Tibial nerve (tissue), 4 donors: ENCODE measurements at regions not wholly inside any gene's neighbourhood (a gene's known extent, or its start where the extent isn't known, plus 50 kb on each side); places are given as distances from the start of the nearest gene placed in this dataset.

Experiments used
- DNase-seq, 2 donors: peaks; one replicate each; pipeline ENCODE4 v3.0.0-alpha.2; 2019; ENCODE audit warnings: low spot score in 2 of 2
- H3K27ac ChIP-seq, 4 donors: fragments of 200-600 bp; sonication (generic) in 3 of 4; one replicate each; pipeline ENCODE4 v1.5.1; 2017 to 2019; ENCODE audit warnings: mild to moderate bottlenecking in 1 of 4
- H3K27me3 ChIP-seq, 2 donors: fragments of 200-600 bp; sonication (generic) in 1 of 2; one replicate each; pipeline versions ENCODE4 v1.5.1 to v1.6.0; 2017 to 2019
- H3K36me3 ChIP-seq, 3 donors: fragments of 200-600 bp; sonication (generic); one replicate each; pipeline ENCODE4 v1.5.1; 2018 to 2019
- H3K4me1 ChIP-seq, 4 donors: fragments of 200-600 bp; sonication (generic) in 3 of 4; one replicate each; pipeline ENCODE4 v1.5.1; 2017 to 2019
- H3K4me3 ChIP-seq, 4 donors: fragments of 200-600 bp; sonication (generic) in 3 of 4; one replicate each; pipeline ENCODE4 v1.5.1; 2017 to 2019; ENCODE audit warnings: mild to moderate bottlenecking in 1 of 4, moderate library complexity in 1 of 4
- H3K9me3 ChIP-seq, 4 donors: fragments of 200-600 bp; sonication (generic) in 3 of 4; one replicate each; pipeline ENCODE4 v1.5.1; 2017 to 2019
- CTCF ChIP-seq, 5 experiments: fragments of 200-600 bp in 3 of 5; fragments of 450-650 bp in 2 of 5; sonication (generic) in 3 of 5; IDR thresholded peaks; one replicate each; pipeline ENCODE4 v1.5.1; 2016 to 2019; ENCODE audit warnings: antibody characterized with exemption in 5 of 5, mild to moderate bottlenecking in 3 of 5, moderate library complexity in 2 of 5
- EP300 ChIP-seq, 2 donors: sonication (generic); formaldehyde crosslinking; IDR thresholded peaks; one replicate each; pipeline ENCODE4 v1.6.1; 2017; ENCODE audit warnings: antibody characterized with exemption in 2 of 2, mild to moderate bottlenecking in 1 of 2
- POLR2A ChIP-seq, 2 donors: fragments of 450-650 bp; IDR thresholded peaks; one replicate each; pipeline ENCODE4 v1.6.1; 2017; ENCODE audit warnings: antibody characterized with exemption in 2 of 2, mild to moderate bottlenecking in 2 of 2, moderate library complexity in 2 of 2
- WGBS, 2 donors: methylation state at CpG; one replicate each; pipeline ENCODE4 v1.1.5; 2018; 5-methylcytosine and 5-hydroxymethylcytosine counted together

- Histone ChIP-seq H3K27me3 (no peaks in the 10 kb centered on the region), H3K36me3 (no peaks in the 10 kb centered on the region), H3K4me3 (no peak overlapping the region), H3K9me3 (no peaks in the 10 kb centered on the region), H3K4me1 (no peaks in the 10 kb centered on the region), H3K27ac (no peak overlapping the region)
- WGBS, 2 donors, result 72 to 77% methylated on average over 2 of the region's 2 CpGs
- no peak for DNase-seq
- no peak for TF ChIP-seq POLR2A (IDR thresholded peaks at IDR 0.05)
- no peak for TF ChIP-seq EP300 (IDR thresholded peaks at IDR 0.05)
- no peak for TF ChIP-seq CTCF (IDR thresholded peaks at IDR 0.05)
Measured at GRCh38 chr1:230502996-230503395, 76.9 kb upstream of the PGBD5 start.

GRCh38 chr1:230502306-230502705 lies 76.2 kb upstream of the PGBD5 start:
- no peaks in the 10 kb centered on the region for H3K36me3 ChIP-seq
- no peaks in the 10 kb centered on the region for H3K4me1 ChIP-seq
- H3K4me3 ChIP-seq, result no peak overlapping the region
- WGBS, 2 donors, result 75 to 89% methylated on average over 4 of the region's 4 CpGs
- no peaks in the 10 kb centered on the region for H3K27me3 ChIP-seq
- DNase-seq, result no peak
- no peak for TF ChIP-seq POLR2A (IDR thresholded peaks at IDR 0.05)
- no peak for TF ChIP-seq CTCF (IDR thresholded peaks at IDR 0.05)
- no peak for TF ChIP-seq EP300 (IDR thresholded peaks at IDR 0.05)
- no peaks in the 10 kb centered on the region for H3K9me3 ChIP-seq
- H3K27ac ChIP-seq, result no peak overlapping the region

DNA sequence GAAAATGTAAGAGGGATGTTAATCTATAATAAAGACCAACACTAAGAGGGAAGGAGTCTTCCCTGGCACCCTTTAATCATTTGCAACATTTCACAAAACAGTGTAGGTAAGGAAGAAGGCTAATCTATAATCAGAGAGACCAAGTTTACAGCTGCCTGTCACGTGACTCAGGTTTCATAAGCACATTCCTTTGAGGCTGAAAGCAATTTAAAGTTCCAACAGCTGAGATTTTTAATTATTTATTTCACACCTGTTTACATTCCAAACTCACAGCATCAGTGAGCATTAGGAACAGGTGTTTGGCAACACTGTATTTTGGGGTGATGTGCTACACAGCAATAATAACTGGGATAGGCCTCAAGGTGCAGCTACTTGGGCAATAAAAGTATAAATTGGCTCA lies 75.7 kb upstream of the PGBD5 start:
- Histone ChIP-seq H3K4me1 (no peaks in the 10 kb centered on the region), H3K27ac (no peak overlapping the region), H3K27me3 (no peaks in the 10 kb centered on the region), H3K9me3 (no peaks in the 10 kb centered on the region), H3K4me3 (no peak overlapping the region), H3K36me3 (no peaks in the 10 kb centered on the region)
- no peak for DNase-seq
- TF ChIP-seq CTCF (IDR thresholded peaks at IDR 0.05) (no peak), EP300 (IDR thresholded peaks at IDR 0.05) (no peak), POLR2A (IDR thresholded peaks at IDR 0.05) (no peak)
- 45 to 70% methylated on average over 1 of the region's 1 CpG for whole genome bisulfite sequencing, 2 donors

DNA sequence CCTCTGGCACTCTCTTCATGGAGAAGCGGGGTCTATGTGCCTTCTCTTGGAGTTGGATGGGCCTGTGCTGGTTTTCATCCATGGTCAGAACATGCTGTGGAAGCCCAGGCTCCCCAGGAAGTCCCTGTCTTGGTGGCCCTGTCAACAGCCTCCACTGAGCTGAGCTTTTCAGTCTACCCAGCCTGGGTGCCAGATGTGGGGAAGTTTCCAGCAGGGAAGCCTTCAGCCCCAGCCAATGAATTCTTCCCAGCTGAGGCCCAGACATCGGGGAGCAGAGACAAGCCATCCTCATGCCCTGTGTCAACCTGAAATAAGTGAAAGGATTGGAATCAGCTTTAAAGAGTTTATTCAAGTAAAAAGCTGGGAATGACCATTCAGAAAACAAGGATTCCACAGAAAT lies 75.1 kb upstream of the PGBD5 start:
- no peaks in the 10 kb centered on the region for H3K9me3 ChIP-seq
- no peak overlapping the region for H3K4me3 ChIP-seq
- H3K27ac ChIP-seq, result no peak overlapping the region
- WGBS, 2 donors, result 75 to 79% methylated on average over 2 of the region's 2 CpGs
- H3K36me3 ChIP-seq, result no peaks in the 10 kb centered on the region
- H3K4me1 ChIP-seq, result no peaks in the 10 kb centered on the region
- TF ChIP-seq EP300 (IDR thresholded peaks at IDR 0.05) (no peak), POLR2A (IDR thresholded peaks at IDR 0.05) (no peak), CTCF (IDR thresholded peaks at IDR 0.05) (no peak)
- no peaks in the 10 kb centered on the region for H3K27me3 ChIP-seq
- DNase-seq, result no peak

DNA sequence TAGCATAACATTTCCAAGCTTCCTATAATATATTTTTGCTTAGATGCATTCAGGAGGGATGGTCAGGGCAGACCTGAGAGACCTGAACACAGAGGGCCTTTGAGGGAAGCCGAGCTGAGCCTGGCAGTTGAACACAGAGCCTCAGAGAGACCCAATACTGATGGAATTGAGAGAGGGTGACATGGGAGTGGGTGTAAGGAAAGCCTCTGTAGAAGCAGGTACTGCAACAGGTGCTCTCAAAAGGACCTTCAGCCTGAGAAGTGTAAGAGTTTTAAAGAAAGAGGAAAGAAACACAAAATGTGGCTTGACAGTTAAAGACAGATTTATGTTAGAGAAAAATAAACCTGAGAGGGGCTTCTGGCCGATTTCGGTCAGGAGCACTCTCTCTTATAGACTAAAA lies 73.9 kb upstream of the PGBD5 start:
- WGBS, 2 donors, result 82 to 89% methylated on average over 3 of the region's 3 CpGs
- Histone ChIP-seq H3K4me1 (no peaks in the 10 kb centered on the region), H3K9me3 (no peaks in the 10 kb centered on the region), H3K27me3 (peaks cover 0 to 4% of the 10 kb centered on the region in 2 donors), H3K36me3 (no peaks in the 10 kb centered on the region), H3K4me3 (no peak overlapping the region), H3K27ac (no peak overlapping the region)
- TF ChIP-seq EP300 (IDR thresholded peaks at IDR 0.05) (no peak), CTCF (IDR thresholded peaks at IDR 0.05) (no peak), POLR2A (IDR thresholded peaks at IDR 0.05) (no peak)
- DNase-seq, result no peak
